NB4 (cell line): ENCODE measurements at regions not wholly inside any gene's neighbourhood (a gene's known extent, or its start where the extent isn't known, plus 50 kb on each side); places are given as distances from the start of the nearest gene placed in this dataset.

Source experiments
- CTCF ChIP-seq: IDR thresholded peaks from one replicate; pipeline ENCODE4 v1.5.1; 2012; ENCODE audit warnings: low read depth, low read length
- MYC ChIP-seq: IDR thresholded peaks from 2 replicates; pipeline ENCODE4 v1.6.1; 2011; ENCODE audit warnings: low read depth, low read length
- POLR2A ChIP-seq: IDR thresholded peaks from 2 replicates; pipeline ENCODE4 v1.6.1; 2011; ENCODE audit warnings: mild to moderate bottlenecking; ENCODE audit not compliant: insufficient read length; ENCODE audit errors: extremely low read depth

- TF ChIP-seq CTCF = no peak
- no peak for TF ChIP-seq POLR2A
- no peak for TF ChIP-seq MYC
Measured at GRCh38 chr14:103209506-103209905, 86.2 kb downstream of the TNFAIP2 start.
